SK-N-MC (cell line): ENCODE measurements at regions not wholly inside any gene's neighbourhood (a gene's known extent, or its start where the extent isn't known, plus 50 kb on each side); places are given as distances from the start of the nearest gene placed in this dataset.

Source experiments
- EZH2 ChIP-seq: fragments of 200-600 bp; sonication (generic); IDR thresholded peaks from one replicate; pipeline ENCODE4 v1.6.1; 2017; ENCODE audit warnings: antibody characterized with exemption
- FOXP2 ChIP-seq: optimal IDR thresholded peaks from 2 replicates; pipeline ENCODE3; 2011; ENCODE audit warnings: mild to moderate bottlenecking, moderate library complexity; ENCODE audit not compliant: insufficient read depth; ENCODE audit errors: extremely low read length, control extremely low read depth
- POLR2AphosphoS5 ChIP-seq: IDR thresholded peaks from 2 replicates; pipeline ENCODE4 v1.6.1; 2012; ENCODE audit warnings: mild to moderate bottlenecking, low read depth, low read length, borderline replicate concordance

GRCh38 chr12:70096759-70097410, 146.3 kb upstream of the CNOT2 start:
- TF ChIP-seq EZH2 = no peak
- TF ChIP-seq POLR2AphosphoS5 = no peak
- no peak for TF ChIP-seq FOXP2
